ACHN (cell line): ENCODE measurements at regions not wholly inside any gene's neighbourhood (a gene's known extent, or its start where the extent isn't known, plus 50 kb on each side); places are given as distances from the start of the nearest gene placed in this dataset.

Source experiments
- DNase-seq: peaks from one replicate; pipeline ENCODE4 v3.0.0-alpha.2; 2015
- in situ Hi-C: cut with HindIII; loops from 2 replicates; pipeline ENCODE4 v1.10.0; 2017; ENCODE audit warnings: low sequenced_read_pairs, low pct_ligation_motif_present, low pct_unique_long_range_greater_than_20kb

DNA sequence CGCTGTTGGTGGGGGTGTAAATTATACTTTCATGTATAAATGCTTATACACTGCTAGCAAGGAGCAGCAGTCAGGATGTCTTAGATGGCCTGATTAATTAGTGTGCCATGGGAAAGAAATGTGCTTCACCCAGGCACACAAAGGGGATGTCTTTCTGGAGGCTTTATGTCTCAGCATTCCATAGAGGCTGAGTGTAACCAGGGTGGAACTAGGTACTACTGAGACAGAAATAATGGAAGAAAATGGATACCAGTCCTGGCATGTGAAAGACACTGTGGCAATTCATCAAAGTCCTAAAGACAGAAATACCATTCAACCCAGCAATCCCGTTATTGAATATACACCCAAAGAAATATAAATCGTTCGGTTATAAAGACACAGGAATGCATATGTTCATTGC lies 52.5 kb downstream of the PF4 start:
- no peak for DNase-seq
- in situ Hi-C loops = no loop called here

GRCh38 chr4:73923631-73923937 lies 54.4 kb downstream of the CXCL1 start:
- DNase-seq = no peak
- in situ Hi-C loops = no loop called here

- peak; percentile 59 for DNase-seq
Observed at GRCh38 chr4:73922766-73923630, 53.8 kb downstream of the CXCL1 start.

GRCh38 chr4:73922317-73922716 lies 53.1 kb downstream of the CXCL1 start:
- in situ Hi-C loops = no loop called here
- DNase-seq = no peak

More at GRCh38 chr4:73922766-73923630, 53.8 kb downstream of the CXCL1 start:
- in situ Hi-C loops = no loop called here
